Heart left ventricle (tissue), 16 donors: ENCODE measurements at regions not wholly inside any gene's neighbourhood (a gene's known extent, or its start where the extent isn't known, plus 50 kb on each side); places are given as distances from the start of the nearest gene placed in this dataset.
"Not testable (repeated sequence)": the region's sequence is repeated elsewhere in the genome, so short reads cannot be mapped to it uniquely, and the experiment has no call there.

Experiments
- ATAC-seq, 4 donors: fragments of 200-7000 bp; cut with Tn5 transposase; one replicate each; pipeline ENCODE4 v1.9.1; 2020 to 2022; ENCODE audit warnings: moderate library complexity in 4 of 4, mild to moderate bottlenecking in 3 of 4, moderate number of reproducible peaks in 1 of 4
- DNase-seq, 5 donors: peaks; one replicate each; pipeline ENCODE4 v3.0.0-alpha.2; 2020
- H3K27ac ChIP-seq, 12 donors: fragments of 200-600 bp; sonication (generic) in 4 of 12; one replicate each; pipeline versions ENCODE4 v1.5.0 to v1.8.0; 2016 to 2022; ENCODE audit warnings: mild to moderate bottlenecking in 2 of 12
- H3K27me3 ChIP-seq, 9 donors: fragments of 200-600 bp; sonication (generic) in 2 of 9; one replicate each; pipeline versions ENCODE4 v1.5.1 to v1.8.0; 2016 to 2022; ENCODE audit warnings: mild to moderate bottlenecking in 3 of 9
- H3K36me3 ChIP-seq, 9 donors: fragments of 200-600 bp; sonication (generic) in 2 of 9; one replicate each; pipeline versions ENCODE4 v1.5.0 to v1.8.0; 2018 to 2022; ENCODE audit warnings: mild to moderate bottlenecking in 2 of 9
- H3K4me1 ChIP-seq, 12 donors: fragments of 200-600 bp; sonication (generic) in 4 of 12; one replicate each; pipeline versions ENCODE4 v1.5.0 to v1.8.0; 2016 to 2022; ENCODE audit warnings: mild to moderate bottlenecking in 3 of 12
- H3K4me3 ChIP-seq, 12 donors: fragments of 200-600 bp; sonication (generic) in 4 of 12; one replicate each; pipeline versions ENCODE4 v1.5.0 to v1.8.0; 2017 to 2022; ENCODE audit warnings: mild to moderate bottlenecking in 9 of 12, moderate library complexity in 4 of 12
- H3K9me3 ChIP-seq, 12 donors: fragments of 200-600 bp; sonication (generic) in 4 of 12; one replicate each; pipeline versions ENCODE4 v1.5.0 to v1.8.0; 2016 to 2022; ENCODE audit warnings: mild to moderate bottlenecking in 1 of 12
- POLR2A ChIP-seq, 2 donors: fragments of 450-650 bp; IDR thresholded peaks; one replicate each; pipeline ENCODE4 v1.6.1; 2017; ENCODE audit warnings: antibody characterized with exemption in 2 of 2, mild to moderate bottlenecking in 2 of 2, moderate library complexity in 2 of 2
- WGBS, 4 donors: extraction: QIAGEN DNeasy Blood & Tissue Kit in 2 of 4; methylation state at CpG; one replicate each; pipeline versions ENCODE4 v1.1.5 to v1.1.7; 2013 to 2018; 5-methylcytosine and 5-hydroxymethylcytosine counted together
- intact Hi-C, 10 donors: fragments of 100-400 bp; cut with DNase I; formaldehyde crosslinking; loops; one replicate each; pipeline versions ENCODE4 v1.11.1 to v1.14.2; 2022
- TF ChIP-seq, protein P1 (sequence below), 12 donors: fragments of 200-600 bp; sonication (generic) in 4 of 12; IDR thresholded peaks; one replicate each; pipeline versions ENCODE4 v1.5.0 to v1.8.0; 2018 to 2022; ENCODE audit warnings: antibody characterized with exemption in 12 of 12, mild to moderate bottlenecking in 5 of 12
- donor health status: ischemic (EF 13 %, LVEDD 7.1; RV severe dilation, severe dysfunction).
- donor health status: healthy with polysubstance abuse.
- donor health status: DM: no; HTN: yes; CAD: no.
- donor health status: DM: no; HTN: no; CAD: no.
- donor health status: ischemic (EF 25% LVEDD 6.9; RV normal size, moderate dysfunction).
- donor health status: ischemic (EF 25% LVEDD 5.7; RV mildly dilated, moderate dysfunction).
- donor health status: healthy.
- donor health status: DM: yes; HTN: yes; CAD: no.
- donor health status: ischemic (EF 35%, LVEDD 5.7; RV mildly dilated, moderate dysfunction).
- donor health status: nonischemic (EF 11% LVEDD 7.7; RV severe dilation, severe dysfunction).
- donor health status: DM: yes; HTN: yes; CAD: no.
- donor health status: PGD.
- donor health status: ischemic (EF 29% LVEDD 5.4; RV normal size, mild dysfunction).
- donor health status: nonischemic (EF 23%, LVEDD 6.1; RV moderate dilation, normal function).

DNA sequence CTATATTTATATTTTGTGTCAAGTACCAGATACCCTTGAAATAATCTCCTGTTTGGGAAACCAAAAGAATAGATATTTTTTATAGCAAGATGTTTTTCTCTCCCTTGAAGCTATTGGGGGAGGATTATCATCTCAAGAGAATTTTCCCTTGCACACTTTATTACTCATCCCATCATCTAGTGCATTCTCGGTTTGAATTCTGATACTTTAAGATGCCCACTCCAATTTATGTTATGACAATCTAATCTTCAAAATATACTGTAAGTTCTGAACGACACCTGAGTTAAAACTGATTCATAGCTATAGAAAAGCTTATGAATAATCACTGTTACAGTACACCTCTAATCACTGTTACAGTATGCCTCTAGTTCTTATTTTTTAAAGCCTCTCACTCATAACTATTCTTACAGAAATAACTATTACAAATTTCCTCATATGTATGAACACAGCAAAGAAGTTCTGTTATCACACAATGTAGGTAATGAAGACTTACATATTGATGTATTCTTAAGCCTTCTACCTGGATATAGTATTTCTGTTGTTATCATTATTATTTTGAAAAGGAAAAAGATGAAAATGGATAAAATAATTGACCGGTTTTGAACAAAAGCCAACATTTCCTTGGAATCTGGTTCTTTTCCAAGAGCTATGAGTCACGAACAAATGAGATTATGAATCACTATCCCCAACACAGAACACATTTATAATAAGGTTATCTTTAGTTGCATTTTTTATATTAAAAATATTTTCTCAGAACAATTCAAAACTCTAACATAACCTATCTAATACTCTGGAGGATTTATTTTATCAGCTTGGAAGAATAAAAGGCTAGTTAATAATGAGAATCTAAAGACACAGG lies 72.3 kb upstream of the FAM13C start:
- DNase-seq = no peak
- peak in 2 of 4 donors; percentile 39 to 50 for ATAC-seq
- Histone ChIP-seq H3K36me3 (no peaks in the 10 kb centered on the region), H3K9me3 (peaks cover 0 to 4% (median 0%) of the 10 kb centered on the region in 12 donors), H3K4me3 (no peak overlapping the region), H3K27me3 (no peaks in the 10 kb centered on the region), H3K27ac (peak overlapping the region in 4 of 12 donors; percentile 2 to 36 (median 28)), H3K4me1 (peaks cover 0 to 19% (median 9%) of the 10 kb centered on the region in 12 donors)
- intact Hi-C loops = no loop called here
- TF ChIP-seq, protein P1, sequence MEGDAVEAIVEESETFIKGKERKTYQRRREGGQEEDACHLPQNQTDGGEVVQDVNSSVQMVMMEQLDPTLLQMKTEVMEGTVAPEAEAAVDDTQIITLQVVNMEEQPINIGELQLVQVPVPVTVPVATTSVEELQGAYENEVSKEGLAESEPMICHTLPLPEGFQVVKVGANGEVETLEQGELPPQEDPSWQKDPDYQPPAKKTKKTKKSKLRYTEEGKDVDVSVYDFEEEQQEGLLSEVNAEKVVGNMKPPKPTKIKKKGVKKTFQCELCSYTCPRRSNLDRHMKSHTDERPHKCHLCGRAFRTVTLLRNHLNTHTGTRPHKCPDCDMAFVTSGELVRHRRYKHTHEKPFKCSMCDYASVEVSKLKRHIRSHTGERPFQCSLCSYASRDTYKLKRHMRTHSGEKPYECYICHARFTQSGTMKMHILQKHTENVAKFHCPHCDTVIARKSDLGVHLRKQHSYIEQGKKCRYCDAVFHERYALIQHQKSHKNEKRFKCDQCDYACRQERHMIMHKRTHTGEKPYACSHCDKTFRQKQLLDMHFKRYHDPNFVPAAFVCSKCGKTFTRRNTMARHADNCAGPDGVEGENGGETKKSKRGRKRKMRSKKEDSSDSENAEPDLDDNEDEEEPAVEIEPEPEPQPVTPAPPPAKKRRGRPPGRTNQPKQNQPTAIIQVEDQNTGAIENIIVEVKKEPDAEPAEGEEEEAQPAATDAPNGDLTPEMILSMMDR (IDR thresholded peaks at IDR 0.05) = no peak
- TF ChIP-seq POLR2A (IDR thresholded peaks at IDR 0.05) = no peak
- 47 to 58% (median 53%) methylated on average over 4 of the region's 4 CpGs for WGBS, 4 donors

DNA sequence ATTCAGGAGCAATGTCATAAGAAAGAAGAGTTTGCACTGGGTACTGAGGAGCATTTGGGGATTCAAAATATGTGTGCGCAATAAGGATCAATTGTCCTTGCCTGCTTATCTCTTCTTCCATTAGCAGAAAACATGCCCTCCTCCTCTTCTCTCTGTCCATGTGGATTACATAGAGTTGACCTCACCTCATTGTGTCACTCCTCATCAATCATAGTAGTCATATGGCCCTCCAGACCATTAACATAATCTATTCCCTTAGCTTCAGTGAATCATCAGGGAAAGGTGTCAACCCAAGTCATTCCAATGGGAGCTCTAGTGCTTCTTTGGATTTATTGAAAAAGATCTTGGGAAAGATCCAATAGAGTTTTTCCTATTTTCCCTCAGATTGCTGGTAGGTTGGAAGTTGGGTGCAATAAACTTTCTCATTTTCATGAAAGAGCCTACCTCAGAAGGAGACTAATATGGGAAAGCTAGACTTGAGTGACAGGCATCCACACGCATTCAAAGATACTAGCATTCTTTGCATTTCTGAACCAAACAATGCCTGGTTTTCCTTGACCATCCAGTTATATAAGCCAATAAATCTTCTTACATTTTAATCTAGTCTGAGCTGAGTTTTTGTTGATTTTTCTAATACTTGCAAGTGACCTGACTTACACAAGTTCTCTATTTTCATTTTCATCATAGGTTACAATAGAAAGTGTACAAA lies 71.5 kb upstream of the FAM13C start:
- no peak for TF ChIP-seq POLR2A (IDR thresholded peaks at IDR 0.05)
- TF ChIP-seq, protein P1 (IDR thresholded peaks at IDR 0.05) = no peak
- 87 to 96% (median 90%) methylated on average over 2 of the region's 2 CpGs for WGBS, 4 donors
- H3K27ac ChIP-seq = no peak overlapping the region
- H3K4me3 ChIP-seq = no peak overlapping the region
- DNase-seq (no peak), ATAC-seq (no peak)
- no peaks in the 10 kb centered on the region for H3K27me3 ChIP-seq
- no peaks in the 10 kb centered on the region for H3K36me3 ChIP-seq
- peaks cover 0 to 19% (median 9%) of the 10 kb centered on the region in 12 donors for H3K4me1 ChIP-seq
- H3K9me3 ChIP-seq = no peaks in the 10 kb centered on the region
- intact Hi-C loops = no loop called here

DNA sequence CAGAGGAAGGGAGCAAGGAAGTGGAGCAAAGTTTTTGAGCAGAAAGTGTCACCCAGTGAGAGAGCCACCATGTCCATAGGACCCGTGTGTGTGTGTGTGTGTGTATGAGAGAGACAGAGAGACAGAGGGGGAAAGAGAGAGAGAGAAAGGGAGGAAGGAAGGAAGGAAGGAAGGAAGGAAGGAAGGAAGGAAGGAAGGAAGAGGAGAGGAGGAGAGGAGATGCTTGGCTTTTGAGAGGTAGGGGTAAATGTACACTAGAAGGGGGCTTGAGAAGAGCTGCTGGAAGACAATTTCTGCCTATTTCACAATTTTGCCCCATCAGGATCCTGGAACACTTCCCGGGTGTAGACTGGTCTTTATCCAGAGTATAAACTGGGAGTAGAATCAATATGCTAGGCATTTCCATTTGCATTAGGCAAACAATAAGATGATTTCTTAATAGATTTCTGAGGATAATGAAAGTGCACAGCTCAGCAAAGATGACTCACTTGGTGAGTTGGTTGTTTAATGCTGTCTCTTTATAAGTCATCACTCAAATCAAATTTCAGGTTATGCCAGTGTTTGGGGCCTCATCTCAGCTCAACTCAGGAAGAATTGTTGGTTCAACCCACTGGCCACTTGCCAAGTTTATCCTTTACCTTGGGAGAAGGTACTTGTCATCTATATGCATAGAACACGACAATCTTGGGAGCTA lies 70.0 kb upstream of the FAM13C start:
- H3K36me3 ChIP-seq = no peaks in the 10 kb centered on the region
- no peak overlapping the region for H3K4me3 ChIP-seq
- H3K4me1 ChIP-seq = peaks cover 0 to 19% (median 9%) of the 10 kb centered on the region in 12 donors
- DNase-seq (no peak), ATAC-seq (no peak)
- TF ChIP-seq POLR2A (IDR thresholded peaks at IDR 0.05) = no peak
- TF ChIP-seq, protein P1 (IDR thresholded peaks at IDR 0.05) = no peak
- H3K9me3 ChIP-seq = no peaks in the 10 kb centered on the region
- no peak overlapping the region for H3K27ac ChIP-seq
- intact Hi-C loops = no loop called here
- no peaks in the 10 kb centered on the region for H3K27me3 ChIP-seq
- WGBS, 4 donors = 83 to 86% (median 85%) methylated on average over 3 of the region's 3 CpGs

DNA sequence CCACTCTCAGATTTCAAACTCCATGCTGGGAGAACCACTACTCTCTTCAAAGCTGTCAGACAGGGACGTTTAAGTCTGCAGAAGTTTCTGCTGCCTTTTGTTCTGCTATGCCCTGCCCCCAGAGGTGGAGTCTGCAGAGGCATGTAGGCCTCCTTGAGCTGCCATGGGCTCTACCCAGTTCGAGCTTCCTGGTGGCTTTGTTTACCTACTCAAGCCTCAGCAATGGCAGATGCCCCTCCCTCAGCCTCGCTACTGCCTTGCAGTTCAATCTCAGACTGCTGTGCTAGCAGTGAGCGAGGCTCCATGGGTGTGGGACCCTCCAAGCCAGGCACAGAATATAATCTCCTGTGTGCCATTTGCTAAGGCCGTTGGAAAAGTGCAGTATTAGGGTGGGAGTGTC lies 51.4 kb upstream of the FAM13C start:
- intact Hi-C loops, H3K4me1 ChIP-seq, DNase-seq, H3K27me3 ChIP-seq, H3K27ac ChIP-seq, ATAC-seq, H3K4me3 ChIP-seq, H3K36me3 ChIP-seq: not testable (repeated sequence)
- peaks cover 0 to 19% (median 1%) of the 10 kb centered on the region in 12 donors for H3K9me3 ChIP-seq
- 50 to 71% (median 67%) methylated on average over 1 to 5 of the region's 5 CpGs for WGBS, 4 donors
